OCI-LY7 (cell line): ENCODE measurements at regions not wholly inside any gene's neighbourhood (a gene's known extent, or its start where the extent isn't known, plus 50 kb on each side); places are given as distances from the start of the nearest gene placed in this dataset.

Source experiments
- BruUV-seq: library from RNA; stranded (reverse); fragments of 400-500 nt; replicated peaks from 2 replicates; lab custom pipeline; 2021; lab: Mats Ljungman, UMichigan
- CTCF ChIA-PET: fragments of 300-600 bp; sonication (Branson Sonifier 250); formaldehyde crosslinking; loops from one replicate; lab custom pipeline; 2022; ENCODE audit warnings: antibody characterized with exemption; ENCODE audit not compliant: unreplicated experiment; lab: Charles Lee
- POLR2A ChIA-PET: fragments of 300-600 bp; sonication (Branson Sonifier 250); formaldehyde crosslinking; loops from one replicate; lab custom pipeline; 2022; ENCODE audit warnings: antibody characterized with exemption; lab: Charles Lee
- DNase-seq: peaks from one replicate; pipeline ENCODE4 v3.0.0-alpha.2; 2015; ENCODE audit warnings: low spot score
- H2AFZ ChIP-seq: fragments of 200-600 bp; sonication (generic), shearing (Covaris generic); 2 replicates; pipeline ENCODE4 v1.6.1; 2014; ENCODE audit warnings: mild to moderate bottlenecking, antibody characterized with exemption, low read length, moderate library complexity
- H3K27ac ChIP-seq: fragments of 200-600 bp; sonication (generic); 2 replicates; pipeline ENCODE4 v1.5.1; 2014; ENCODE audit warnings: mixed run types, low read depth, mild to moderate bottlenecking, moderate library complexity, low read length, inconsistent platforms; ENCODE audit not compliant: poor library complexity, severe bottlenecking
- H3K36me3 ChIP-seq: fragments of 200-600 bp; sonication (generic); 2 replicates; pipeline ENCODE4 v1.6.1; 2014; ENCODE audit warnings: mild to moderate bottlenecking, antibody characterized with exemption, low read length, moderate library complexity, mixed read lengths; ENCODE audit not compliant: insufficient read depth
- H3K4me1 ChIP-seq: fragments of 200-600 bp; sonication (generic); 2 replicates; pipeline ENCODE4 v1.5.1; 2014; ENCODE audit warnings: mild to moderate bottlenecking, low read length; ENCODE audit not compliant: insufficient read depth, poor library complexity, severe bottlenecking
- H3K4me2 ChIP-seq: fragments of 200-600 bp; sonication (generic); 2 replicates; pipeline ENCODE4 v1.6.1; 2014; ENCODE audit warnings: mild to moderate bottlenecking, low read length
- H3K4me3 ChIP-seq: fragments of 200-600 bp; sonication (generic); 2 replicates; pipeline ENCODE4 v1.5.1; 2014; ENCODE audit warnings: mild to moderate bottlenecking, low read depth, low read length; ENCODE audit not compliant: poor library complexity, severe bottlenecking
- H3K79me2 ChIP-seq: fragments of 200-600 bp; sonication (generic); 2 replicates; pipeline ENCODE4 v1.6.1; 2016; ENCODE audit warnings: low read depth, mild to moderate bottlenecking, low read length, moderate library complexity, mixed read lengths; ENCODE audit not compliant: insufficient read depth
- H3K9me2 ChIP-seq: fragments of 200-600 bp; sonication (generic); 2 replicates; pipeline ENCODE4 v1.6.1; 2016; ENCODE audit warnings: mild to moderate bottlenecking, low read length, mixed read lengths; ENCODE audit not compliant: insufficient read depth
- H3K9me3 ChIP-seq: fragments of 200-600 bp; sonication (generic); 2 replicates; pipeline ENCODE4 v1.6.1; 2014; ENCODE audit warnings: mild to moderate bottlenecking, mixed run types, low read length, mixed read lengths
- H4K20me1 ChIP-seq: fragments of 200-600 bp; sonication (generic); 2 replicates; pipeline ENCODE4 v1.6.1; 2014; ENCODE audit warnings: mild to moderate bottlenecking, antibody characterized with exemption, low read length, moderate library complexity, mixed read lengths; ENCODE audit not compliant: insufficient read depth
- EZH2phosphoT487 ChIP-seq: fragments of 200-600 bp; sonication (generic); IDR thresholded peaks from 2 replicates; pipeline ENCODE4 v1.6.1; 2018; ENCODE audit warnings: low read depth, borderline replicate concordance, mild to moderate bottlenecking, mixed run types, antibody characterized with exemption, low read length, moderate library complexity, mixed read lengths
- intact Hi-C: fragments of 100-400 bp; cut with micrococcal nuclease; formaldehyde crosslinking; loops from one replicate; pipeline ENCODE4 v1.10.0; 2022; ENCODE audit not compliant: unreplicated experiment
- TF ChIP-seq, protein P1 (sequence below): fragments of 200-600 bp; sonication (generic); conservative IDR thresholded peaks from 2 replicates; pipeline ENCODE4 v1.5.1; 2014; ENCODE audit warnings: mild to moderate bottlenecking, antibody characterized with exemption, low read length, moderate library complexity, mixed read lengths

DNA sequence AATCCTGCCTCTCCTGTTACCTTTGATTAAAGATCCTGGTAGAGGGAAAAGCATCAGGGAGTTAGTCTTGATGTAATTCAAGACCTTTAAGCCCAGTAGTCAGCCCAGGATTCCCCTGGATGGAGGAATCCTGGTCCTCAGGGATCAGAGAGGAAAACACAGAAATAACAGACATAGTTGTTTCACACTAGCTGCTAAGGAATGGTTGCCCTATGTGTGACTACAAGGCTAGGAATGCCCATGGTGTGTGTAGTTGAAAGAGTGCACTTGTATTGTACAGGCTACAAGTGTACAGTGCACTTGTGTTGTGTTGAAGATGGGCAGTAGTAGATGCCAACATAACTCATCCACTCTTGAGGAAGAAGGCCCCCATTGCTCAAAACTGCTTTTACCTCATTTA lies 226.8 kb downstream of the AASDHPPT start:
- no peak for DNase-seq
- H3K9me2 ChIP-seq: no peaks in the 10 kb centered on the region
- H3K79me2 ChIP-seq: no peaks in the 10 kb centered on the region
- ChIA-PET POLR2A (no interaction called here), CTCF (no interaction called here)
- H3K36me3 ChIP-seq: no peaks in the 10 kb centered on the region
- no peak overlapping the region for H2AFZ ChIP-seq
- TF ChIP-seq EZH2phosphoT487: no peak
- TF ChIP-seq, protein P1, sequence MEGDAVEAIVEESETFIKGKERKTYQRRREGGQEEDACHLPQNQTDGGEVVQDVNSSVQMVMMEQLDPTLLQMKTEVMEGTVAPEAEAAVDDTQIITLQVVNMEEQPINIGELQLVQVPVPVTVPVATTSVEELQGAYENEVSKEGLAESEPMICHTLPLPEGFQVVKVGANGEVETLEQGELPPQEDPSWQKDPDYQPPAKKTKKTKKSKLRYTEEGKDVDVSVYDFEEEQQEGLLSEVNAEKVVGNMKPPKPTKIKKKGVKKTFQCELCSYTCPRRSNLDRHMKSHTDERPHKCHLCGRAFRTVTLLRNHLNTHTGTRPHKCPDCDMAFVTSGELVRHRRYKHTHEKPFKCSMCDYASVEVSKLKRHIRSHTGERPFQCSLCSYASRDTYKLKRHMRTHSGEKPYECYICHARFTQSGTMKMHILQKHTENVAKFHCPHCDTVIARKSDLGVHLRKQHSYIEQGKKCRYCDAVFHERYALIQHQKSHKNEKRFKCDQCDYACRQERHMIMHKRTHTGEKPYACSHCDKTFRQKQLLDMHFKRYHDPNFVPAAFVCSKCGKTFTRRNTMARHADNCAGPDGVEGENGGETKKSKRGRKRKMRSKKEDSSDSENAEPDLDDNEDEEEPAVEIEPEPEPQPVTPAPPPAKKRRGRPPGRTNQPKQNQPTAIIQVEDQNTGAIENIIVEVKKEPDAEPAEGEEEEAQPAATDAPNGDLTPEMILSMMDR: no peak
- no peaks in the 10 kb centered on the region for H3K4me1 ChIP-seq
- BruUV-seq: no TSS peak
- H3K4me2 ChIP-seq: no peak overlapping the region
- no peak overlapping the region for H3K4me3 ChIP-seq
- H3K27ac ChIP-seq: no peak overlapping the region
- H4K20me1 ChIP-seq: no peaks in the 10 kb centered on the region
- intact Hi-C loops: no loop called here
- no peaks in the 10 kb centered on the region for H3K9me3 ChIP-seq

DNA sequence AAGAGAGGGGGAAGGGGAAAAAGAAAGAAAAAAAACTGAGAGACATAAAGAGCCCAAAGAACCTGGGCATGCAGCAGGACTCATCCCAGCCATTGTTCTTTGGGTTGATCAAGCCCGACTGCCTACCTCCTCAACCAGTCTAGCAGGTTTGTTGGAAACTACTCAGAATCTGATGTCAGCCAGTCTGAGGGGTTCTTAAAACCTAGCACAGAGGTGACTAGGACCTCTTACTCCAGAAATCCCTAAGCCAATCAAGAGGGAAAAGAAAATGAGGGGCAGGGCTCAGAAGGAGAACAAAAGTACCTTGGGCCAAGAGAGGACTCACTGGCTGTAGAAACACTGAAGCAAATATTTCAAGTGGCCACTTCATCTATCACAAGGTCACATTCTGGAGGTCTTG lies 228.0 kb downstream of the AASDHPPT start:
- BruUV-seq: no TSS peak
- Histone ChIP-seq H3K79me2 (no peaks in the 10 kb centered on the region), H3K36me3 (no peaks in the 10 kb centered on the region), H3K4me2 (no peak overlapping the region), H2AFZ (no peak overlapping the region), H3K4me3 (no peak overlapping the region), H3K4me1 (no peaks in the 10 kb centered on the region), H3K9me3 (no peaks in the 10 kb centered on the region), H3K9me2 (no peaks in the 10 kb centered on the region), H4K20me1 (no peaks in the 10 kb centered on the region), H3K27ac (no peak overlapping the region)
- POLR2A ChIA-PET: no interaction called here
- DNase-seq: no peak
- intact Hi-C loops: no loop called here
- CTCF ChIA-PET: no interaction called here
- no peak for TF ChIP-seq EZH2phosphoT487
- TF ChIP-seq, protein P1: no peak

DNA sequence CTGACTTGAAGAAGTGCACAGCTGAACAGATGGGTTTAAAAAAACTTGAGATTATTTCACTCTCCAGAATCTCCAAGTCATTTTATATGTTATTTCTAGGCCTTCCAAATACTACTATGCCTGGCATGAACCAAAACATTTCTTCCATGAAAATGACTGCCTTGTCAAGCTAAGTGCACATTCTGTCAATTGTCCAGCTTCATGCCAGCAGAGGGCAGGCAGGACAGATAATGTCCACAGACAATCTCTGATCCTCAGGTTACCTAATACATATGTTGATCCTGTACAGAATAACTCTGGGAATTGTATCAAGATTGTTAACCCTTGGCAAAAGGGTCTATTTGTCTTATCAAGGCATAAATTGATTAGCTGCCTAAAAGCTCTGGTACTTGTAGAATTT lies 229.5 kb downstream of the AASDHPPT start:
- BruUV-seq: no TSS peak
- DNase-seq: no peak
- Histone ChIP-seq H3K9me3 (no peaks in the 10 kb centered on the region), H3K4me1 (no peaks in the 10 kb centered on the region), H3K9me2 (no peaks in the 10 kb centered on the region), H3K4me2 (no peak overlapping the region), H3K36me3 (no peaks in the 10 kb centered on the region), H3K79me2 (no peaks in the 10 kb centered on the region), H2AFZ (no peak overlapping the region), H4K20me1 (no peaks in the 10 kb centered on the region), H3K4me3 (no peak overlapping the region), H3K27ac (no peak overlapping the region)
- intact Hi-C loops: no loop called here
- CTCF ChIA-PET: no interaction called here
- POLR2A ChIA-PET: interaction anchor here (0.6 to 1.2 kb wide), 2 partner anchors 9 to 65 kb away, joined by 3 to 4 read pairs; no protein-coding TSS in a partner anchor
- no peak for TF ChIP-seq EZH2phosphoT487
- TF ChIP-seq, protein P1: no peak
